ENCODE measurements at regions not wholly inside any gene's neighbourhood (a gene's known extent, or its start where the extent isn't known, plus 50 kb on each side); places are given as distances from the start of the nearest gene placed in this dataset.

DNA sequence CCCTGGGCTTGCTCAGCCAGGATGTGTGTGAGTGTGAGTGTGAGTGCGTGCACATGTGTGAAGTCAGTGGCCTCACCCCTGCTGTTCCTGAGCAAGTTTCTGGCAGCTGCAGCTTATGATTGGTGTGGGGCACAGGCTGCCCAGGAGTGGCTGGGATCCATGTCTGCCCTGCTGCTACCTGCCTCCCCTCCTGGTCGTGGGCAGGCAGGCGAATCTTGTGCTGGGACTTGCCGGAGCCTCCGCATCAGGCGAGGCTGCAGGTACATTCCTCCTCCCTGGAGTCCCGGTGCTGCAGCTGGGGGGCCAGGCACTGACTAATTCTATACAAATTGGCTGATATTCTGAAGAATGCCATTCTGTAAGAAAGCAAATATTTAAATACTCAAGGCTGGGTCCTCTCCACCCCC, 85.6 kb upstream of the WNT4 start:
- no peaks in the 10 kb centered on the region for H3K4me1 Mint-ChIP-seq
- H3K27ac Mint-ChIP-seq = no peak overlapping the region
- DNase-seq (ENCODE audit: low spot score in 2 of 2) = no peak
- no peak for ATAC-seq (ENCODE audit: low read depth)
- H3K27me3 Mint-ChIP-seq = peaks cover 30% of the 10 kb centered on the region
- peaks cover 3% of the 10 kb centered on the region for H3K9me3 Mint-ChIP-seq
- no peaks in the 10 kb centered on the region for H3K36me3 Mint-ChIP-seq
- no peak overlapping the region for H3K4me3 Mint-ChIP-seq

DNA sequence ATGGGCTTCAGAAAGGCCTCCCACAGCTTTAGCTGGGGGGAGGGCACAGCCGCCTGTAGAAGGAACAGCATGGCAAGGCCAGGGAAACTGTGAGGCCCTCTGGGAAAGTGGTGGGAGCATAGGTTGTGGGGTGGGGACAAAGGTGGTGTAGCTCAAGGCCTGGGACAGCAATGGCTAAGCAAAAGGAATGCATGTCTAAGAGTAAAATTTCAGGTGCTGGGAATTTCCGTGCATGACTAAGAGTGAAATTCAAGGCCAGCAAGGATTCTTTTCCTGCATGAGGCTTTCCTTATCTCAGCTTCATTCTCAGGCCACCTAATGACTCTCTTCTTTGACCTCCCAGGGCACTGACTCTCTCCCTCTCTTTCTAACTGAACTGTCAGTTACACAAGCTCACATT, 86.5 kb upstream of the WNT4 start:
- Mint-ChIP-seq H3K27me3 (peaks cover 31% of the 10 kb centered on the region), H3K4me1 (no peaks in the 10 kb centered on the region), H3K36me3 (no peaks in the 10 kb centered on the region), H3K4me3 (no peak overlapping the region), H3K27ac (no peak overlapping the region), H3K9me3 (peaks cover 3% of the 10 kb centered on the region)
- DNase-seq (ENCODE audit: low spot score in 2 of 2) (no peak), ATAC-seq (ENCODE audit: low read depth) (no peak)

DNA sequence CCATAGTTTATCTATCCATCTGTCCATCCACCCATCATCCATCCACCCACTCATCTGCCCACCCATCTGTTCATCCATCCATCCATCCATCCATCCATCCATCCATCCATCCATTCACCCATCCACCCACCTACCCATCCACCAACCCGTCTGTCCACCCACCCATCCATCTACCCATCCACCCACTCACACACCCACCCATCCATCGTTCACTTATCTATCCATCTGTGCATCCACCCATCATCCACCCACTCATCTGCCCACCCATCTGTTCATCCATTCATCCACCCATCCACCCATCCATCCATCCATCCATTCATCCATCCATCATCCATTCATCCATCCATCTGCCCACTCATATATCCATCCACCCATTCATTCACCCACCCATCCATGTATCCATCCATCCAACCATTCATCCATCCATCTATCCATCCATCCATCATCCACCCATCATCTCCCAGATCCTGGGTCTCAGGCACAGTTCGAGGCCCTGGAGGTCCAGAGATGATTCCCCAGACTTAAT, 88.2 kb upstream of the WNT4 start:
- Mint-ChIP-seq H3K36me3 (no peaks in the 10 kb centered on the region), H3K4me3 (no peak overlapping the region), H3K4me1 (no peaks in the 10 kb centered on the region), H3K27ac (no peak overlapping the region), H3K9me3 (peaks cover 2% of the 10 kb centered on the region), H3K27me3 (peaks cover 34% of the 10 kb centered on the region)
- DNase-seq (ENCODE audit: low spot score in 2 of 2) (no peak), ATAC-seq (ENCODE audit: low read depth) (no peak)

DNA sequence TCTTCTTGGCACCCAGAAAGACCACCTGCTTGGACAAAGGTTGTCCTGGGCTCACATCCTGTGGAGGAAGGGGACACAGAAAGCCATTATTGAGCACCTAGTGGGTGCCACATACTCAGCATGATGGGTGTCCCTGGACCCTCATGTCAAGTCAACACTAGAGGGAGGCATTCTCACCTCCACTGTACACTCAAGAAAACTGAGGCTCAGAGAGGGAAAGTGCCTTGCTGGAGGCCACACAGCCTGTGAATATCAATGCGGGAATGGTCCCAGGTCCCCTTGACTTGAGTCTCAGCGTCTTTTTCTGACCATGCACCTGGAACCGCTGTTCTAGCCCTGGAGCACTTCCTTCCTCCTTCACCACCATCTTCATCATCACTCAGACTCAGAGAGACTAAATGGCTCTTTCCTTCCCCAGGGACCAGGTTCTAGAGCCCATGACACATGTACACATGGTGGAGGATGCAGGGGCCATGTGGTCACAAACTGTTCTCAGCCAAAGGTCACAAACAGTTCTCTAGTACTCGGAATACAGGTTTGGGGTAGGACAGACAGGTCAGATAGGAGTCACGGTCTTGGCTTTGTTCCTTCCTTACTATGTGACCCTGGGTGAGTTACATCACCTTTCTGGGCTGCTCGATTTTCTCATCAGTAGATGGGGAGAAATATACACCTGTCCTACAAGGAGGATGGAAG, 89.2 kb upstream of the WNT4 start:
- peaks cover 2% of the 10 kb centered on the region for H3K9me3 Mint-ChIP-seq
- no peaks in the 10 kb centered on the region for H3K36me3 Mint-ChIP-seq
- DNase-seq (ENCODE audit: low spot score in 2 of 2) = no peak
- H3K27me3 Mint-ChIP-seq = peaks cover 34% of the 10 kb centered on the region
- no peak overlapping the region for H3K4me3 Mint-ChIP-seq
- no peaks in the 10 kb centered on the region for H3K4me1 Mint-ChIP-seq
- no peak for ATAC-seq (ENCODE audit: low read depth)
- H3K27ac Mint-ChIP-seq = no peak overlapping the region

DNA sequence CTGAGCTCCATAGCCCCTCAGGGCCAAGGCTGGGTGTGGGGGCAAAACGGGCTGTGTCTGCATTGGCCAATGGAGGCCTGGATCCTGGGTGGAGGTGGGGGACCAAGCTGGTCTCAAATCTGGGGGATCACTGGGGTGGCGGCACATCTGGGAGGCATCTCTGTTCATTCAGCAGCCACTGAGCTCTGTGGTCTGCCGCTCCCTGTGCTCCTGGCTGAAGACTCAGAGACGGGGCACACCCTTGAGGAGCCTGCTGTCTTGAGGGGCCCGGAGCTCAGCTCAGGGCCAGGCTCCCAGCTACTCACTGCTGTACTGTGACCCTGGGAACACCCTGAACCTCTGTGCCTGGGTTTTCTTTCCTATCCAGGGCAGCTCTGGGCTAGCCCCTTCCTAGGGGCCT, 90.3 kb upstream of the WNT4 start:
- H3K9me3 Mint-ChIP-seq = peaks cover 2% of the 10 kb centered on the region
- H3K4me1 Mint-ChIP-seq = no peaks in the 10 kb centered on the region
- no peak for ATAC-seq (ENCODE audit: low read depth)
- no peak for DNase-seq (ENCODE audit: low spot score in 2 of 2)
- H3K36me3 Mint-ChIP-seq = no peaks in the 10 kb centered on the region
- H3K27ac Mint-ChIP-seq = no peak overlapping the region
- peaks cover 31% of the 10 kb centered on the region for H3K27me3 Mint-ChIP-seq
- no peak overlapping the region for H3K4me3 Mint-ChIP-seq

DNA sequence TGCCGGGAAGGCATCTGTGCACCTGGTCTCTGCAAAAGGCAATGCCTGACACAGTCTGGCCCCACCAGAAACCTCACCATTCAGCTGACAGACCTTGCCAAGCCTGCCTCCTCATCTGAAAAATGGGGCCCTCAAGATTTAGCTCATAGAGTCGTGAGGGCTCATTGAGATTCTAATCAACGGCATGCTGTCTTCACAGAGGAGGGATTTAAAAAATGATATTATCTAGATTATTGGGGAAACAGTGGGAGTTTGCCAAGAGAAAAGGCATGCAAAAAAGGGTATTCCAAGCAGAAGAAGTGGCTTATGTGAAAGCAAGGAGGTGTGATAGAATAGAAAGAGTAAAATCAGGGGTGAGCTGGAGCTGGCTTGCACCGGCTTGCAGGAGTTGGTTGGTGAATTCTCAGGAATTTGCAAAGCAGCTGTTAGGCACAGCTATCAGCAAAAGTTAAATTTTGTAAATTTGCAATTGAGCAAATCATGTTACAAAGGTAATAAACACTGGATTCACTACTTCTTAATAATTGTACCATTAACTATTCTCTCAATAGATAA, 91.7 kb upstream of the WNT4 start:
- Mint-ChIP-seq H3K27ac (no peak overlapping the region), H3K4me3 (no peak overlapping the region), H3K9me3 (peaks cover 2% of the 10 kb centered on the region), H3K4me1 (no peaks in the 10 kb centered on the region), H3K27me3 (peaks cover 33% of the 10 kb centered on the region), H3K36me3 (no peaks in the 10 kb centered on the region)
- ATAC-seq (ENCODE audit: low read depth) (no peak), DNase-seq (ENCODE audit: low spot score in 2 of 2) (no peak)

DNA sequence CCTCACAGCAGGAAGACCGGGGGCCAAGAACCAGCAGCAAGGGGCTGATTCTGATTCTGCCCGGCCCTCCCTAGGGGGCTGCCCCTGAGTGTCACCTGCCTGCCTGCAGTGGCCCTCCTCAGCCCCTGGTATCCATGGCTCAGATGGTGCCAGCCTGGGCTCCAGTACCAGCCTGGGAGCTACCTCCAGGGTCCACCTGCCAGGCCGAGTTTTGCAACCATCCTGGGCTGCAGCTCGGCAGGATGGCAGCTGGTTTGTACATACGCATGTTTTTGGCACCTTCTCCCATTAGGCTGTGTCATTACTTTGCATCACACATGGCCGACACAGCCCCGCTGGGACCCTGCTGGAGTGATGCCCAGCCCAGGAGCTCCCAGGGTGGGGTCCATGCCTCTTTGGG, 93.3 kb upstream of the WNT4 start:
- ATAC-seq (ENCODE audit: low read depth) (no peak), DNase-seq (ENCODE audit: low spot score in 2 of 2) (no peak)
- peaks cover 23% of the 10 kb centered on the region for H3K27me3 Mint-ChIP-seq
- H3K9me3 Mint-ChIP-seq = peaks cover 1% of the 10 kb centered on the region
- H3K36me3 Mint-ChIP-seq = no peaks in the 10 kb centered on the region
- no peak overlapping the region for H3K4me3 Mint-ChIP-seq
- H3K4me1 Mint-ChIP-seq = no peaks in the 10 kb centered on the region
- no peak overlapping the region for H3K27ac Mint-ChIP-seq

DNA sequence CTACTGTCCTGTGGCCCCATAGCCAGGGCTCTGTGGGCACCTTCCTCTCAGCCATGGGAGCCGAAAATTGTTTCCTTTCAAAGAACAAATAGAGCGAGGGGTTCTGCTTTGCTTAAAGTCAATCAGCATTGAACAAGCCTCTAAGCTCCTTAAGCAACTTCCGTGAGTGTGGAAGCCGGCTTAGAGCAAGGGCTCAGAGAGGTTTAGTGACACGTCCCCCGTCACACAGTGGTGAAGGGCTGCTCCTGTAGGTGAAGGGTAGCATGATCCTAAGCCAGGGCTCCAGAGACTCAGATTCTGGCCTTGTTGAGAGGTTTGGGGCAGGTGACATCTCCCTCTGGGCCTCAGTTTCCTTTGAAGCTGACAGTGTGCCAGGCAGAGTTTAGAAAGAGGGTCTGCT, 94.0 kb upstream of the WNT4 start:
- no peak overlapping the region for H3K27ac Mint-ChIP-seq
- ATAC-seq (ENCODE audit: low read depth) (no peak), DNase-seq (ENCODE audit: low spot score in 2 of 2) (no peak)
- H3K4me1 Mint-ChIP-seq = no peaks in the 10 kb centered on the region
- H3K36me3 Mint-ChIP-seq = no peaks in the 10 kb centered on the region
- H3K4me3 Mint-ChIP-seq = no peak overlapping the region
- no peaks in the 10 kb centered on the region for H3K9me3 Mint-ChIP-seq
- peaks cover 26% of the 10 kb centered on the region for H3K27me3 Mint-ChIP-seq

DNA sequence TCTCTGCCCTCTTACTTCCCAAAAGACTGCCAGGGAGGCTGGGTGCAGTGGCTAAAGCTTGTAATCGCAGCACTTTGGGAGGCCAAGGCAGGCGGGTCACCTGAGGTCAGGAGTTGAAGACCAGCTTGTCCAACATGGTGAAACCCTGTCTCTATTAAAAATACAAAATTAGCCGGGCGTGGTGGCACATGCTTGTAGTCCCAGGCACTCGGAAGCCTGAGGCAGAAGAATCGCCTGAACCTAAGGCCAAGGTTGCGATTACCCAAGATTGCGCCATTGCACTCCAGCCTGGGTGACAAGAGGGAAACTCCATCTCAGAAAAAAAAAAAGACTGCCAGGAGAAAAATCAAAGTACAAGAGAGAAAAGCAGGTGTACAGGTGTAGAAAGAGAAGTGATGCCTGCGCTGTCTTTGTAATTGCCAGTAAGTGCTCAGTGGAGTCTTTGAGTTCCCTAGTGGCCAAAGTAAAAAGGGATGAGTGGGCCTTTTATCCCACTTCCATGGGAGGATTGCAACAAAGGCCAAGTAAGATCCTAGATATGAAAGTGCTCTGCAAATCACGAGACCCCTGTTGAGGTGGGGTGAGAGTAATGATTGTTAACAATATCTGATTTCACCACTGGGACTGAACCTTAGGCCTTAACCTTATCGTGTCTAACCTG, 94.7 kb upstream of the WNT4 start:
- no peak overlapping the region for H3K27ac Mint-ChIP-seq
- peaks cover 26% of the 10 kb centered on the region for H3K27me3 Mint-ChIP-seq
- H3K9me3 Mint-ChIP-seq = no peaks in the 10 kb centered on the region
- no peaks in the 10 kb centered on the region for H3K4me1 Mint-ChIP-seq
- ATAC-seq (ENCODE audit: low read depth) = no peak
- no peak overlapping the region for H3K4me3 Mint-ChIP-seq
- no peak for DNase-seq (ENCODE audit: low spot score in 2 of 2)
- H3K36me3 Mint-ChIP-seq = no peaks in the 10 kb centered on the region

DNA sequence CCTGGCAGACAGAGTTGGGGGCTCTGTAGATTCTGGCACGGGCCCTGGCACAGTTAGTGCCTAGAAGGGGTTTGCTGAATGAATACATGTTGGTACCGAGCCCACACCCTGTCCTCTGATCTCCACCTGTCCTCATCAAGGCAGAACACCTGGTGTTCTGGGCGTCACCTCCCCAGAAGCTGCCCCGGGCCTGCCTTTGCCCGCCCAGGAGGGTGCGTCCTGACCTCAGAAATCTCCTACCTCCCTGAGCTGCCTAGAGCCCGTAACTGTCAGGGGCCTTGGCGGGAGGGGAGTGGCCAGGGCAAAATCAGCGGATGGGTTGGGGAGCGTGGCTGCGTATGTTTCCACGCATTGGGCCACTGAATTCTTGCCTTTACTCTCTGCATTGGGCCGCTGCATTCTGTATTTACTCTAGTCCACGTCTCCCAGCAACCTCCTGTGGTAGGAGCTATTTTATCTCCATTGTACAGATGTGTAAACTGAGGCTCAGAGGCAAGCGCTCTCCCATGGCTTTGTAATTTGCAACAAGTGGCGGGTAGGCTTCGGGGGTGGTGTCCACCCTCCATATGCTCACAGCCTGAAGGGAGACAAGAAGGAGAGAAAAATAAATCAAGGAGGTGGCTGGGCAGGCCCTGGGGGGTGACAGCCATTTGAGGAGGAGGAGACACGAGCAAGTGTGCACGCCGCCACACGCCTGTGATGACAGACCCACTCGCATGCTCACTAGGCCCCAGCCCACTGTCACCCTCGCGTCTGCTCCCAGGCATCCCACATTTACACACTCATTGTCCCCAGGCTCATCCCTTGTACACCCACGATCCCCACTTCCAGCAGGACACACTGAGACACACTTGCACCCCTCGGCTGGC, 95.7 kb upstream of the WNT4 start:
- ATAC-seq (ENCODE audit: low read depth) = no peak
- Mint-ChIP-seq H3K4me3 (no peak overlapping the region), H3K27me3 (peaks cover 27% of the 10 kb centered on the region), H3K9me3 (no peaks in the 10 kb centered on the region), H3K36me3 (no peaks in the 10 kb centered on the region), H3K27ac (no peak overlapping the region), H3K4me1 (no peaks in the 10 kb centered on the region)
- no peak for DNase-seq (ENCODE audit: low spot score in 2 of 2)

DNA sequence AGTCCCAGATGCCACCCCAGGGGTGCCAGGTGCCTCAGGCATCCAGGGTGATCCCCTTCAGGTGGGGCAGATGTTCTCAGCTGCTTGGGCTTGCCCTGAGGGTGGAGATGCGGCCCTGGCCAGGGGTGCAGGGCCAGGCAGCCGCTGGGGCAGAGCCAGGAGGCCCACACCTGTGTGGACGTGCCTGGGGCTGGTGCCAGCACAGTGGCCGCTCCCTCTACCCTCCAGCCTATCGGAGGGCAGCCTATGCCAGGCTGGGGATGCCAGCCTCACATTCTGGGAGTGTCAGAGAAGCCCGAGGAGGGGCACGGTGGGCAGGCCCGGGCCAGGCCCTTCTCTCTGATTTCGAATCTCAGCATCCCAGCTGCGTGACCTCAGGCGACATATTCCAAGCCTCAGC, 96.5 kb upstream of the WNT4 start:
- no peaks in the 10 kb centered on the region for H3K9me3 Mint-ChIP-seq
- H3K27me3 Mint-ChIP-seq = peaks cover 29% of the 10 kb centered on the region
- no peak overlapping the region for H3K27ac Mint-ChIP-seq
- DNase-seq (ENCODE audit: low spot score in 2 of 2) (no peak), ATAC-seq (ENCODE audit: low read depth) (no peak)
- no peaks in the 10 kb centered on the region for H3K4me1 Mint-ChIP-seq
- H3K36me3 Mint-ChIP-seq = no peaks in the 10 kb centered on the region
- H3K4me3 Mint-ChIP-seq = no peak overlapping the region

DNA sequence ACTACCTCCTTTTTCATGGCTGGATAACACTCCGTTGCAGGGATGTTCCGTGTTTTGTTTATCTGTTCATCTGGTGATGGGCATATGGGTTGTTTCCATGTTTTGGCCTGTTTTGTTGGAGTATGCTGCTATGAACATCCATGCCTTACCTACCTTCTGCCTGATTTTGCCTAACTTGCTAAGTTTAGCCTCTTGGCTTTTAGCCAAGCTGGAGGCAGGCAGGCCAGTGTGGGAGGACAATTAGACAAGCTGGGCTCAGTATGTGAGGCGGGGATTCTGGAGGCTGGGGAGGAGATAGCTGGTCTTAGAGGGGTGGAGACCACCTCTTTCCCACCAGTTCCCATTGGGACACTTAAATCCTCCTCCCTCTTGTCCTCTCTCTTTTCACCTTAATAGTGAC, 98.4 kb upstream of the WNT4 start:
- H3K36me3 Mint-ChIP-seq = no peaks in the 10 kb centered on the region
- no peak for DNase-seq (ENCODE audit: low spot score in 2 of 2)
- H3K27me3 Mint-ChIP-seq = peaks cover 23% of the 10 kb centered on the region
- ATAC-seq (ENCODE audit: low read depth) = no peak
- no peaks in the 10 kb centered on the region for H3K9me3 Mint-ChIP-seq
- no peak overlapping the region for H3K4me3 Mint-ChIP-seq
- no peaks in the 10 kb centered on the region for H3K4me1 Mint-ChIP-seq
- H3K27ac Mint-ChIP-seq = no peak overlapping the region

DNA sequence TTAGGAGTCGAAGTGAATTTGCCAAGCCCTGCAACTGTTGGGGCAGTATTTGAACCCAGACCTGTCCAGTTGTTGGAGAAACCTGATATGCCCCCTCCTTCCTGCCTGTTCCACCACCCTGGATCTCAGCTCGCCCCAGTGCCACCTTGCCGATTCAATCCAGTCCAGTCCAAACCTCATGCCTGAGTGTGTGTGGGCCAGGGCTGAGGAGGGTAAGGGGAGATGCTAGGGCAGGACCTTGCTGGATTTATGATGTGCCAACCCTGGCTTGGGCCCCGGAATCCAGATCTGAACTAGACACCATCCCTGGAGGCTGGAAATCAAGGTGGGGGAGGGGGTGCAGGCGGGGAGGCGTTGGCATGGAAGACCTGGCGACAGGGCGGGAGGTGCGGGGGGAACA, 98.9 kb upstream of the WNT4 start:
- Mint-ChIP-seq H3K36me3 (no peaks in the 10 kb centered on the region), H3K27me3 (peaks cover 23% of the 10 kb centered on the region), H3K4me1 (no peaks in the 10 kb centered on the region), H3K9me3 (no peaks in the 10 kb centered on the region), H3K27ac (no peak overlapping the region), H3K4me3 (no peak overlapping the region)
- no peak for ATAC-seq (ENCODE audit: low read depth)
- no peak for DNase-seq (ENCODE audit: low spot score in 2 of 2)

DNA sequence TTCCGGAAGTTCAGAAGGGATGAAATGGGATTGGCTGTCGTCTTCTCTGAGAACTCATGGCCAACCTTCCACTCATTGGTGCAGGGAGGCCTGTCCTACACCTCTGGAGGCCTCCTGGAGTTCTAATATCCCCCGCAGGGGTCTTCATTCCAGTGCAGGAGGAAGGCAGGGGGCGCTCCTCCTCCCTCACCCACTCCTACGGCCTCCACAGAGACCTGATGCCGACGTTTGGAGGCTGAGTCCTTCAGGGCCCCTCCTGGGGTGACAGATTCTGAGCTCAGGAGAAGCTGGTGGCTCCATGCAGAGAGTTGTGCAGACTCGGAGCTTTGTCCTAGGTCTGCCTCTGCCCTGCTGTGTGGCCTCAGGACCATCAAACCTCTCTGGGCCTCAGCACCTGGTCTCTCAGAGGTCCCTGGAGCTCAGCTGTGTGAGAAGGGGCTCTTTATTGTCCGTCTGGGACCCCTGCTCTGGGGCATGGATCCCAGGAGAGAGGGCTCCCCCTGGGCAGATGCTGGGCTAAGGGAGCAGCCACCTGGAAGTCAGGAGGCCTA, 102.3 kb upstream of the WNT4 start:
- no peak for ATAC-seq (ENCODE audit: low read depth)
- H3K4me1 Mint-ChIP-seq = no peaks in the 10 kb centered on the region
- DNase-seq (ENCODE audit: low spot score in 2 of 2) = no peak
- H3K9me3 Mint-ChIP-seq = no peaks in the 10 kb centered on the region
- no peak overlapping the region for H3K27ac Mint-ChIP-seq
- peaks cover 27% of the 10 kb centered on the region for H3K27me3 Mint-ChIP-seq
- H3K4me3 Mint-ChIP-seq = no peak overlapping the region
- no peaks in the 10 kb centered on the region for H3K36me3 Mint-ChIP-seq
